HEK293T (cell line): ENCODE measurements at regions not wholly inside any gene's neighbourhood (a gene's known extent, or its start where the extent isn't known, plus 50 kb on each side); places are given as distances from the start of the nearest gene placed in this dataset.

Experiments
- BHLHE40 ChIP-seq: fragments of 450-650 bp; IDR thresholded peaks from 2 replicates; pipeline ENCODE4 v1.6.1; 2016; ENCODE audit warnings: mild to moderate bottlenecking, moderate library complexity, borderline replicate concordance
- FOXA1 ChIP-seq: fragments of 450-650 bp; IDR thresholded peaks from 2 replicates; pipeline ENCODE4 v1.6.1; 2016; ENCODE audit warnings: mild to moderate bottlenecking
- FOXK2 ChIP-seq: fragments of 450-650 bp; IDR thresholded peaks from 2 replicates; pipeline ENCODE4 v1.6.1; 2016; ENCODE audit warnings: mild to moderate bottlenecking
- FOXM1 ChIP-seq: fragments of 450-650 bp; IDR thresholded peaks from 2 replicates; pipeline ENCODE4 v1.6.1; 2017; ENCODE audit warnings: mild to moderate bottlenecking, borderline replicate concordance
- HDGF ChIP-seq: fragments of 450-650 bp; IDR thresholded peaks from 2 replicates; pipeline ENCODE4 v1.6.1; 2017; ENCODE audit warnings: antibody characterized with exemption, borderline replicate concordance
- L3MBTL2 ChIP-seq: fragments of 450-650 bp; conservative IDR thresholded peaks from 2 replicates; pipeline ENCODE4 v1.6.1; 2016; ENCODE audit warnings: mild to moderate bottlenecking
- LEF1 ChIP-seq: fragments of 450-650 bp; IDR thresholded peaks from 2 replicates; pipeline ENCODE4 v1.6.1; 2017; ENCODE audit warnings: mild to moderate bottlenecking, borderline replicate concordance
- NFRKB ChIP-seq: fragments of 450-650 bp; IDR thresholded peaks from 2 replicates; pipeline ENCODE4 v1.6.1; 2016; ENCODE audit warnings: mild to moderate bottlenecking, moderate library complexity
- SP1 ChIP-seq: fragments of 450-650 bp; IDR thresholded peaks from 2 replicates; pipeline ENCODE4 v1.6.1; 2017
- SUZ12 ChIP-seq: fragments of 450-650 bp; IDR thresholded peaks from 2 replicates; pipeline ENCODE4 v1.6.1; 2016; ENCODE audit warnings: mild to moderate bottlenecking
- ZNF384 ChIP-seq: fragments of 450-650 bp; IDR thresholded peaks from 2 replicates; pipeline ENCODE4 v1.6.1; 2016

GRCh38 chr1:102241431-102242338 lies 245.0 kb upstream of the OLFM3 start:
- no peak for TF ChIP-seq L3MBTL2
- no peak for TF ChIP-seq LEF1
- no peak for TF ChIP-seq SP1
- TF ChIP-seq FOXA1 = no peak
- no peak for TF ChIP-seq HDGF
- TF ChIP-seq FOXK2 = no peak
- no peak for TF ChIP-seq ZNF384
- no peak for TF ChIP-seq SUZ12
- no peak for TF ChIP-seq NFRKB
- TF ChIP-seq BHLHE40 = no peak
- no peak for TF ChIP-seq FOXM1
